ENCODE measurements at regions not wholly inside any gene's neighbourhood (a gene's known extent, or its start where the extent isn't known, plus 50 kb on each side); places are given as distances from the start of the nearest gene placed in this dataset.
"Not testable (repeated sequence)": the region's sequence is repeated elsewhere in the genome, so short reads cannot be mapped to it uniquely, and the experiment has no call there.

DNA sequence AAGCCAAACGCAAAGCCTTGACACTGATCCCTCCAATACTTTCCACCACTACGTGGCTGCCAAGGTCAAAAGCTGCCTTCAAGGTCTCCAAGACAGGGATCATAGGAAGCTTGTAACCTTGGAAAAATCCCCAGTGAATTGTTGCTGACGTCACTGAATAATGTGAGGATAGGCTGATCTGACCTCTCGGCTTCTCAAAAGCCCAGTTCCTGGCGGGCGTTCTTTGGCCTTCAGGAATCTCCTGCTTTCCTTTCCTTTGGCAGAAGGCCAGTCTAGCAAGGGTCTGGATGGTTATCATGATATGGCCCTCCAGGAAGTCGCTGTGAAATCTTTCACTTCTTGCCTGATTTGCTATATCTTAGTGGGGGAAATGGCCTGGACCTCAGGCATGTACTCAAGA lies 61.4 kb upstream of the TNFAIP3 start:
- DNase-seq (ENCODE audit: low read depth in 1 of 2, low spot score in 1 of 2), result peak in 1 of 2 donors; percentile 43
- no peaks in the 10 kb centered on the region for H3K27me3 ChIP-seq
- TF ChIP-seq, protein P1, sequence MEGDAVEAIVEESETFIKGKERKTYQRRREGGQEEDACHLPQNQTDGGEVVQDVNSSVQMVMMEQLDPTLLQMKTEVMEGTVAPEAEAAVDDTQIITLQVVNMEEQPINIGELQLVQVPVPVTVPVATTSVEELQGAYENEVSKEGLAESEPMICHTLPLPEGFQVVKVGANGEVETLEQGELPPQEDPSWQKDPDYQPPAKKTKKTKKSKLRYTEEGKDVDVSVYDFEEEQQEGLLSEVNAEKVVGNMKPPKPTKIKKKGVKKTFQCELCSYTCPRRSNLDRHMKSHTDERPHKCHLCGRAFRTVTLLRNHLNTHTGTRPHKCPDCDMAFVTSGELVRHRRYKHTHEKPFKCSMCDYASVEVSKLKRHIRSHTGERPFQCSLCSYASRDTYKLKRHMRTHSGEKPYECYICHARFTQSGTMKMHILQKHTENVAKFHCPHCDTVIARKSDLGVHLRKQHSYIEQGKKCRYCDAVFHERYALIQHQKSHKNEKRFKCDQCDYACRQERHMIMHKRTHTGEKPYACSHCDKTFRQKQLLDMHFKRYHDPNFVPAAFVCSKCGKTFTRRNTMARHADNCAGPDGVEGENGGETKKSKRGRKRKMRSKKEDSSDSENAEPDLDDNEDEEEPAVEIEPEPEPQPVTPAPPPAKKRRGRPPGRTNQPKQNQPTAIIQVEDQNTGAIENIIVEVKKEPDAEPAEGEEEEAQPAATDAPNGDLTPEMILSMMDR (IDR thresholded peaks at IDR 0.05; ENCODE audit: low read depth, low read length), result no peak
- H3K9me3 ChIP-seq (ENCODE audit: low read depth), result no peaks in the 10 kb centered on the region
- H3K4me1 ChIP-seq (ENCODE audit: low read depth), result peaks cover 41% of the 10 kb centered on the region
- no peak overlapping the region for H3K4me3 ChIP-seq
- no peaks in the 10 kb centered on the region for H3K36me3 ChIP-seq
- H3K27ac ChIP-seq, result peak overlapping the region; percentile 49

DNA sequence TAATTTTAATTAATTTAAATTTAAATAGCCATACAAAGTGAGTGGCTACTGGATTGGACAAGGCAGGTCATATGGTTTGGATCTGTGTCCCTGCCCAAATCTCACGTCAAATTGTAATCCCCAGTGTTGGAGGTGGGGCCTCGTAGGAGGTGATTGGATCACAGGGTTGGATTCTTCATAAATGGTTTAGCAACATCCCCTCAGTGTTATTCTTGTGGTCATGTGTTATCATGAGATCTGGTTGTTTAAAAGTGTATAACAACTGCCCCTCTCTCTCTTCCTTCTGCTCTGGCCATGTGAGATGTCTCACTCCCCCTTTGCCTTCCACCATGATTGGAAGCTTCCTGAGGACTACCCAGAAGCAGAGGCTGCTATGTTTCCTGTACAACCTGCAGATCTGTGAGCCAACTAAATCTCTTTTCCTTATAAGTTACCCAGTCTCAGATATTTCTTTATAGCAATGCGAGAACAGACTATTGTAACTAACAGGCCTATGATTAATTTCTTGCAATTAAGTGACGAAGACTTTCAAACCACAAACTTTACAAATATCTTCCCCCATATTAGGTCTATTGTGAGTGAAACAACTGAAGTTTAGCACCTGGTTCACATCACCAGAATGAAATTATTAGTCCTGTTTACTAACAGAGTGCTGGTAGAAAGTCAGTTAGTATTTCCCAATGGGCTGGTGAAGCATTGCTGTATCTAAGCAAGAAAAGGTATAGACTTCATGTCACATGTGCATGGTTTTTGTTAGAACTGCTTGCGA lies 60.0 kb upstream of the TNFAIP3 start:
- Histone ChIP-seq H3K9me3 (ENCODE audit: low read depth) (no peaks in the 10 kb centered on the region), H3K27ac (no peak overlapping the region), H3K36me3 (no peaks in the 10 kb centered on the region), H3K27me3 (no peaks in the 10 kb centered on the region), H3K4me1 (ENCODE audit: low read depth) (peaks cover 27% of the 10 kb centered on the region), H3K4me3 (no peak overlapping the region)
- no peak for DNase-seq (ENCODE audit: low read depth in 1 of 2, low spot score in 1 of 2)
- TF ChIP-seq, protein P1 (IDR thresholded peaks at IDR 0.05; ENCODE audit: low read depth, low read length), result no peak

DNA sequence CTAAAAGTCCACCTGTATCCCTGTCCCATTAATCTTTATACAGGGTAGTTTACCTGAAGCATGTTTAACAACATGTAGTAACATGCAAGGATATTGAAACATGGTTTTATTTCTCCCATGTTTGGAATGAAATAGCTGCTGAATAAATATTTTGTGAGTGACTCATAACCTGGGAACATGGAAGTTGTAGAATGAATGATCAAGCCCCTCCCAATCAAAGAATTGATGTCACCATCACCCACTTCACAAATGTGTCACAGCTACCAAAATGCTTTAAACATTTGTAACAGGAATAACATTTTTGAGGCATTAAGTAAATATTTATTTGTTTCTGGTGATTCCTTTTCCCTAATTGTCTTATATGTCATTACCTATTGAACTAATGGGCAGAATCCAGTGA lies 58.9 kb upstream of the TNFAIP3 start:
- TF ChIP-seq, protein P1 (IDR thresholded peaks at IDR 0.05; ENCODE audit: low read depth, low read length), result no peak
- peaks cover 23% of the 10 kb centered on the region for H3K4me1 ChIP-seq (ENCODE audit: low read depth)
- peak in 1 of 2 donors; percentile 41 for DNase-seq (ENCODE audit: low read depth in 1 of 2, low spot score in 1 of 2)
- no peaks in the 10 kb centered on the region for H3K27me3 ChIP-seq
- H3K36me3 ChIP-seq, result no peaks in the 10 kb centered on the region
- H3K4me3 ChIP-seq, result no peak overlapping the region
- no peaks in the 10 kb centered on the region for H3K9me3 ChIP-seq (ENCODE audit: low read depth)
- peak overlapping the region; percentile 73 for H3K27ac ChIP-seq

DNA sequence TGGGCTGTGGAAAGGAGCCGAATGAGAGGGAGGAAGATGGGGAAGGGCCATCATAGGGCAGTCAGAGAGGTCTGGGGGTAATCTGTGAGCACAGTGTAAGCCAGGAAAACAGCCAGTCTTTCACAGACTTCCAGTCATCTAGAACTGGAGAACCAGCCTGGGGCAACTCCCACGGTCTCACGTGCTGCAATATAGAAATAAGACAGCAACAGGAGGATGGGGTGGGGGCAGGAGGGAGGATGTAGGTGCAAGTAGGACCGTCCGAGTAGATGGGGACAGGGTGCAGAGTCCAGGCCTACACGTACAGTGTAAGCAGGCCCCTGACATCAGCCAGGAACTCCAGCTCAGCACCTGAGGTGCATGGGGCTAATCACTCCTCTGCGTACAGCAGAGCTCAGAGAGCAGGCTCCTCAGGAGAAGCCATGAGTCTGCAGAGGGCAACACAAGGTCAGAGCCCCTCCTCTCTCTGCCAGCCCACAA lies 58.2 kb upstream of the TNFAIP3 start:
- no peaks in the 10 kb centered on the region for H3K9me3 ChIP-seq (ENCODE audit: low read depth)
- H3K27ac ChIP-seq, result peak overlapping the region; percentile 73
- H3K36me3 ChIP-seq, result no peaks in the 10 kb centered on the region
- TF ChIP-seq, protein P1 (IDR thresholded peaks at IDR 0.05; ENCODE audit: low read depth, low read length), result no peak
- H3K27me3 ChIP-seq, result no peaks in the 10 kb centered on the region
- H3K4me1 ChIP-seq (ENCODE audit: low read depth), result peaks cover 23% of the 10 kb centered on the region
- H3K4me3 ChIP-seq, result no peak overlapping the region
- DNase-seq (ENCODE audit: low read depth in 1 of 2, low spot score in 1 of 2), result peak in 1 of 2 donors; percentile 67

DNA sequence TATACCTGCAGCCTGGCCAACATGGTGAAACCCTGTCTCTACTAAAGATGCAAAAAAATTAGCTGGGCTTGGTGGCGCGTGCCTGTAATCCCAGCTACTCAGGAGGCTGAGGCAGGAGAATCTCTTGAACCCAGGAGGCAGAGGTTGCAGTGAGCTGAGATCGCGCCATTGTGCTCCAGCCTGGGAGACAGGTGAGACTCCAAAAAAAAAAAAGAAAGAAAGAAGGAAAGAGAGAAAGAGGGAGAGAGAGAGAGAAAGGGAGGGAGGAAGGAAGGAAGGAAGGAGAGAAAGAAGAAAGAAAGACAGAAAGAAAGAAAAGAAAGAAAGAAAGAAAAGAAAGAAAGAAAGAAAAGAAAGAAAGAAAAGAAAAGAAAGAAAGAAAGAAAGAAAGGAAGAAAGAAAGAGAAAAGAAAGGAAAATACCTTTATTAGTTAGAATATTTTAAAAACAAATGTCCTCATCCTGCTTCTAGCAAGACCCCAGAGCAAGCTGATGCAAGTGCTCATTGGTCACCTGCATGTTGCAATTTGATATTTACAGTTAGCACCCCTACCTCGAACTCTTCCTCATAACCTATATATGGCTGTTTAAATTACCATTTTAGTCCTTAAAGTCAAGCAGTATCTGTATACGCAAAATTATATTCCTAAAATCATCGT lies 57.0 kb upstream of the TNFAIP3 start:
- DNase-seq (ENCODE audit: low read depth in 1 of 2, low spot score in 1 of 2); H3K9me3 ChIP-seq (ENCODE audit: low read depth); H3K27ac ChIP-seq; H3K4me3 ChIP-seq; H3K36me3 ChIP-seq; H3K27me3 ChIP-seq: not testable (repeated sequence)
- H3K4me1 ChIP-seq (ENCODE audit: low read depth), result peaks cover 20% of the 10 kb centered on the region

DNA sequence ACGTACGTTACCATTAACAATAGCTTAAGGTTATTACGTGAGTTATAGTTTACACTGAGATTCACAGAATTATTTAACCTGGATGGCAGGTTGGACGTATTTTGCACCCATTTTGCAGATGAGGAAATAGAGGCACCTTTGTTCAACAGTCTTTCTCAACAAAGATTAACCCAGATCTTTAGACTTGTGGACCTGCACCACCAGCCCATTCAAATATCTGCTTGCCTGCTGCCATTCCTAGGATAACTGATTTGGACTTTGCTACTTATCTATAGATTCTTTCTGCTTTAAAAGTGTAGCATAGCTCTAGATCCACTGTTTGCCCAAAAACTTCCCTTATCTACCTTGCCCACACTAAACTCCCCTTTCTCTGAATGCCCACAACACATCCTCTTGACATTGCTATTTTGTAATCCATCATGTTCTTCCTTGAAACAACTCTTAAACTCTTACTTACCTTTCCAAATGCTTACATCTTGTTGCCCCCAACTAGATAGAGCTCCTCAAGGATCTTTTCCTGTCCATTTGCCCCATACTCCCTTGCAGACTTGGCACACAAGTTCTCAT lies 56.4 kb upstream of the TNFAIP3 start:
- no peaks in the 10 kb centered on the region for H3K36me3 ChIP-seq
- no peak overlapping the region for H3K27ac ChIP-seq
- H3K9me3 ChIP-seq (ENCODE audit: low read depth), result no peaks in the 10 kb centered on the region
- H3K4me3 ChIP-seq, result no peak overlapping the region
- DNase-seq (ENCODE audit: low read depth in 1 of 2, low spot score in 1 of 2), result no peak
- no peaks in the 10 kb centered on the region for H3K27me3 ChIP-seq
- peaks cover 14% of the 10 kb centered on the region for H3K4me1 ChIP-seq (ENCODE audit: low read depth)
- TF ChIP-seq, protein P1 (IDR thresholded peaks at IDR 0.05; ENCODE audit: low read depth, low read length), result no peak

Data from cardiac muscle cell (in vitro differentiated cells and primary cell).